Choroid plexus epithelial cell (primary cell): ENCODE measurements at regions not wholly inside any gene's neighbourhood (a gene's known extent, or its start where the extent isn't known, plus 50 kb on each side); places are given as distances from the start of the nearest gene placed in this dataset.

Experiments used
- DNase-seq: peaks from one replicate; pipeline ENCODE4 v3.0.0-alpha.2; 2010; ENCODE audit warnings: low read depth
- H3K4me3 ChIP-seq: 2 replicates; pipeline ENCODE4 v1.5.1; 2011; ENCODE audit warnings: low read depth, mild to moderate bottlenecking, control low read depth, low read length, moderate library complexity
- TF ChIP-seq, protein P1 (sequence below): conservative IDR thresholded peaks from 2 replicates; pipeline ENCODE4 v1.5.1; 2011; ENCODE audit warnings: low read depth, mild to moderate bottlenecking, control low read depth, inconsistent platforms, low read length, moderate library complexity

DNA sequence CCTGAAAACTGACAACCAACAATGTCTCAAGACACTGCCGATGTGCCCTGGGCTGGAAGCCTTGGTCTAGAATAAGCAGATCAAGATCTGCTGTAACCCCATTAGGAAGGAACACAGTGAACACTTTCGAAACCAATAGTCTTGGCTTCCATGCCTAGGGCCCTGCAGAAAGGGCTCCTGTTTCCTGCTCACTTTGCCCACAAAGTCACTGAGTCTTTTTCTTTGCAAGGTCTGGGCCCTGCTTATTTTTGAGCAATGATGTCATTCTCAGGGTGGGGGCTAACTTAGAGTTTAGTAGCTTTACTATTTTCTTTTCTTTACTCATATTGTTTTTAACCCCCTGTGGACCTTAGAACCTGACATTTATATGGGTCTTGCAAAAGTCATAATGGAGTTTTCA, 704.2 kb upstream of the TMEM132C start:
- DNase-seq = no peak
- H3K4me3 ChIP-seq = no peak overlapping the region
- TF ChIP-seq, protein P1, sequence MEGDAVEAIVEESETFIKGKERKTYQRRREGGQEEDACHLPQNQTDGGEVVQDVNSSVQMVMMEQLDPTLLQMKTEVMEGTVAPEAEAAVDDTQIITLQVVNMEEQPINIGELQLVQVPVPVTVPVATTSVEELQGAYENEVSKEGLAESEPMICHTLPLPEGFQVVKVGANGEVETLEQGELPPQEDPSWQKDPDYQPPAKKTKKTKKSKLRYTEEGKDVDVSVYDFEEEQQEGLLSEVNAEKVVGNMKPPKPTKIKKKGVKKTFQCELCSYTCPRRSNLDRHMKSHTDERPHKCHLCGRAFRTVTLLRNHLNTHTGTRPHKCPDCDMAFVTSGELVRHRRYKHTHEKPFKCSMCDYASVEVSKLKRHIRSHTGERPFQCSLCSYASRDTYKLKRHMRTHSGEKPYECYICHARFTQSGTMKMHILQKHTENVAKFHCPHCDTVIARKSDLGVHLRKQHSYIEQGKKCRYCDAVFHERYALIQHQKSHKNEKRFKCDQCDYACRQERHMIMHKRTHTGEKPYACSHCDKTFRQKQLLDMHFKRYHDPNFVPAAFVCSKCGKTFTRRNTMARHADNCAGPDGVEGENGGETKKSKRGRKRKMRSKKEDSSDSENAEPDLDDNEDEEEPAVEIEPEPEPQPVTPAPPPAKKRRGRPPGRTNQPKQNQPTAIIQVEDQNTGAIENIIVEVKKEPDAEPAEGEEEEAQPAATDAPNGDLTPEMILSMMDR = no peak

- TF ChIP-seq, protein P1 = no peak
- H3K4me3 ChIP-seq = no peak overlapping the region
- no peak for DNase-seq
These were observed 701.7 kb upstream of the TMEM132C start for GRCh38 chr12:127565241-127565640.

DNA sequence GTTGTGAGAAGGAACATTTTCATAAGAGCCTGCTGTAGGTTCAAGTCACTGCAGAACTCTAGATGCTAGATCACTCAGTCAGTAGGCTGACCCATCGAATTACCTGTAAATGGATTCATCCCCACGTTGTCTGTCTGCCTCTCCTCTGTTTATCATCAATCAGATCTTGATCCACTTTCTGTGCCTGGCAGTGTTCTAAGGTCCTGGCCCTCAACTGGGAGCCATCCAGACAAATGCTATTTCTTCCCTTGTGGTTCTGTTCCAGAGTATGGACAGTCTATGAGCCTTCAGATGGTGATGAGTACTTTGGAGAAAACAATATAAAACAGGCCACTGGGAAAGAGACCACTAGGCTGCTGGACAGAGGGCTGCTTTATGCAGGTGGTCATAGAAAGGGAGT, 699.4 kb upstream of the TMEM132C start:
- no peak for DNase-seq
- H3K4me3 ChIP-seq = no peak overlapping the region
- TF ChIP-seq, protein P1 = no peak

GRCh38 chr12:127570387-127570786, 696.6 kb upstream of the TMEM132C start:
- H3K4me3 ChIP-seq = no peak overlapping the region
- TF ChIP-seq, protein P1 = no peak
- no peak for DNase-seq

- TF ChIP-seq, protein P1 = no peak
- no peak overlapping the region for H3K4me3 ChIP-seq
- DNase-seq = peak; percentile 17
These were observed 696.1 kb upstream of the TMEM132C start for GRCh38 chr12:127570793-127571360.

DNA sequence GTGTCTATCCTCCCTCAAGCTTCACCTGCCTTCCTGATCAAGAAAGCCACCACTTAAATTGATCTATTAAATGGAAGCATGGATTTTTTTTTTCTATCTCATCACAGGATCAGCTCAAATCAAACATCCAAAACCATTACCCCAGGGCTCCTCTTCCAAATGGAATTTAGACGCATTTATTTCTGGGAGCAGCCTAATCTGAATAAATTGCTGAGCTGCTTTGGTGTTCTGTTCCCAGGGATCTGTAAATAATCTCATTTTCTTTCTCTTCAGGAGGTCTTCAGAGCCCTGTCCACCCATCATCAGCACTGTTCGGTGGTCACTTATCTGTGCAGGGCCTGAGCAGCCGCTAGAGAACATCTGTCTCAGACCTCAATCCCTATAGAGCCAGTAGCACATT, 695.4 kb upstream of the TMEM132C start:
- H3K4me3 ChIP-seq = no peak overlapping the region
- DNase-seq = no peak
- TF ChIP-seq, protein P1 = no peak

DNA sequence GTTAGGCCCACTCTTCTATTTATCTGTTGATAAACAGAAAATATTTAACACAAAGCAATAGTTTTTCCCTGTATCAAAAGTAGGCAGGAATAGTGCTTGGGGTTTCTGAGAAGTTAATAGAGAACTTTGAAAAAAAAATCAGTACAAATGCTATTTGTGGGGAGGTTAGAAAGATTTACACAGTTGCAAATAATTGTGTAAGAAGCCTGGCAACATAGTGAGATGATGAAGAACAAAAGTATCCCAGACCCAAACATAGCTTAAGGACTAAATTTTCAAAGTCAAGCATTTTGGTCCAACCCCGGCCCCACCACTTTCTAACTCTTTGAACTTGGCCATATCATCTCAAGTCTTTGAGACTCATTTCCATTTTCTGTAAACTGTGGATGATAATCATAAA, 687.5 kb upstream of the TMEM132C start:
- H3K4me3 ChIP-seq = no peak overlapping the region
- DNase-seq = no peak
- TF ChIP-seq, protein P1 = no peak
